ENCODE measurements at regions not wholly inside any gene's neighbourhood (a gene's known extent, or its start where the extent isn't known, plus 50 kb on each side); places are given as distances from the start of the nearest gene placed in this dataset.

DNA sequence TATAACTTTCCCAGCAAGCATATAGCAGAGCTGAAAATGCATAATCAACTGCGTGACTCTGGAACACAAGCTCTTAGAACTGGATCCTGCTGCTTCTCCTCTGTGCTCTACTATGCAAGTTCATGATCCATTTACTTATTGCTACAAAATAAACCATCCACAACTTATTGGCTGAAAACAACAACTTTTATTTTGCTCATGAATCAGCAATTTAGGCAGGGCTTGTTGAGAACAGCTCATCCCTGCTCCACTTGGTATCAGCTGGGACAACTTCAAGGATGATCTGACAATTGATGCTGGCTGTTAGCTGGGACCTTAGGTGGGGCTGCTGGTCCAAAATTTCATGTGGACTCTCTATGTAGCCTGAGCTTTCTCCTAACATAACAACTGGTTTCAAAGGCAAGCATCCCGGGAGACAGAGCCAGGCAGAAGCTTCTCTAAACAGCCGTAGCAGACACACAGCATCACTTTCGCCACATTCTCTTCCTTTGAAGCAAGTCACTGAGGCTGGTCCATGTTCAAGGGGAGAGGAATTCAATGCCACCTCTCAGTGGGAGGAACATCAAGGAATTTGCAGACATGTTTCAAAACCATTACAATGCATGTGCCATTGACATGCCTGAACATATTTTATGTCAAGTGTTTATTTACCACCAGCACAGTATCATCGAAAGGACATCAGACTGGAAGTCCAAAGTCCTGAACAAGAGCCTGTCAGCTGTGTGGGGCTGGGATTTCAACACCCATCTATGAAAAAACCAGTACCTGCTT, 153.1 kb upstream of the PKDCC start:
- in situ Hi-C loops (cut with MboI; ENCODE audit: low sequenced_read_pairs) = no loop called here

GRCh38 chr2:41895334-41895664, 152.5 kb upstream of the PKDCC start:
- in situ Hi-C loops (cut with MboI; ENCODE audit: low sequenced_read_pairs) = no loop called here

DNA sequence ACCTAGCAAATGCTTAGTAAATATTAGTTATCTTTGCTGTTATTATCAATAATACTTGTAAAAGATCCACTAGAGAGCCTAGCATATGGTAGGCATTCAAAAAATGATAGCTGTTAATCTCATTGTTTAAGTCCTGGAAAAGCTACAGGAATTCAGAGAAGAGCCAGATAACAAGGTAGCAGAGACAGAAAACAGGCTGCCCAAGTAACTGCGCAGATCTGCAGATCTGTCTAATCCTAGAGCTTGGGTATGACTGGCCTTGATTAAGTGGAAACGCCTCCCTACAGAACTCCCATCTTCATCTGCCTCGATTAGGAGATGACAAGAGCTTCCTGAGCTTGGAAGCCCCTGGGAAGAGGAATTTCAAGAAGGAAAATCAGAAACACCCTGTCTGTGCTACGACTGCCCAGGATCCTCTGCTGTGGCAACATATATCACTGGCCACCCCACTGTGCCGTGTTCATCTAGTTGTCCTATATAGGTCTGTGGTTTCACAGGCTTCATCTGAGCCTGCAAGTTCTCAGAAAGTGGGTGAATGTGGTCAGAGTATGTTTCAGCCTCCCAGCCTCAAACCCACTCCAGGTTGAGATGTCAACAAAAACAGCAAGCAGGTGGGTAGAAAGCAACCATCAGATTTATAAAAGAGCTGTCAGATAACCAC, 151.5 kb upstream of the PKDCC start:
- in situ Hi-C loops (cut with MboI; ENCODE audit: low sequenced_read_pairs) = no loop called here

DNA sequence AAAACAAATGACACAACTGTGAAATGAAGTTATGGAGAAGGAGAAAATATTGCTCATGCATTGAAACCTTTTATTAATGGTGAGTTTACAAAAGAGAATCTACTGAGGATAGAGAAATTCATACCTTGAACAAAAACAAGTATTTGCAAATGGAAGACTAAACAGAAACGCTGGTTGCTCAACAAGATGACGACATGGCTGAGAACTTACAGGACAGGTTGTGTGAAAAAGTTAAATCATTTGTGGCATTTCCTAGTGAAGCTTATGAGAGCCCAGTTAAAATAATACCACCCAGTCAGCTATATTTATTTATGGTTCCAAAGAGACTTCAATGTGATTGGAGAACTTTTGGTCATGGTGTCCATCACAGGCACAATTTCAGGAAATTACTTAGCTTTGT, 148.6 kb upstream of the PKDCC start:
- in situ Hi-C loops (cut with MboI; ENCODE audit: low sequenced_read_pairs) = no loop called here

DNA sequence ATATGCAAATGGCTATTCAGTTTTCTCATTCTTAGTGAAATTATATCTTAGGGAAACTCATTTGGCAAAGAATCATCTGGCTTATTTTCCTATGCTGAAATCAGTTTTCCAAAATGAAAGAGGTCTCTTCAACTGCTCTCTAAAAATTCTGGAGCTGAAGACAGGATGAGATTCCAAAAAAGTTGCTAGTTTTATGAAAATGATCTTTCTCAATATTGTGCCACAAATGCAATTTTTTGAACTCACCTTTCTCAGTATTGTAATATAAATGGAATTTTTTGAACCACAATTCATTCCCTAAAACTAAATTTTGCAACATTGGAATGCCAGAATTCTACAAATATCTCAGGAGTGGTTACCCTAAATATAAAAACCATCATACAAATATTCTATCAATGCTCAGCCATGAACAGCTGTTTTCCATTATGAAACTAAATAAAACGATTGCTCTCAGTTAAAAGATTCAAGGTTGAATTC, 147.7 kb upstream of the PKDCC start:
- in situ Hi-C loops (cut with MboI; ENCODE audit: low sequenced_read_pairs) = no loop called here

- in situ Hi-C loops (cut with MboI; ENCODE audit: low sequenced_read_pairs) = no loop called here
These were observed 144.9 kb upstream of the PKDCC start for GRCh38 chr2:41902897-41903296.

DNA sequence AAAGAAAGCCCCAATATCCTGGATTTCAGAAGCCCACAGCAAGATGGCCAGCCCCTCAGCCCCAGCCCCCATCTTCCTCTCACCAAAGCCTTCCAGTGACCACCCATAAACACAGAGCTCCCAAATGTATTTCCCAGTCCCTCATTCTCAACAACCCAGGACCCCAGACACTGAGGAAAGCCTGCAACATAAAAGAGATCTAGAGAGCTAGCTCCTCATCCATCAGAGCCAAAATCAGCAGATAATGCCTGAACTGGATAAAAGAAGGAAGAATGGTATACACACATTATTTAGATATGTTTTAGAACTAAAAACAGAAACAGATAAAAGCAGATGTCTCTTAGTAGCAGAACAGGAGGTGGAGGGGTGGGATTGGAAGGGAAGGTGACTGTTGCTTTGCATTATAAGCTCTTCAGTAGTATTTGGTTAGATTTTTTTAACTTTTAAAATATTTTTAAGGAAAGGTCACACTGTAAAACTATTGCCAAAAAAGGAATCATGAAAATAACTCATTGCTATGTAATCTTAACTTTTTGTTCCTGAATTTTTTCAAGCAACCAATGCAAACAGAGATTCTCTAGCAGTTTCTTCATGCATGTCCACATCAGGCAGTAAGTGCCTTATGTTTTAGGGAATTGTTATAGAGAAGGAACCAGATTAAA, 144.2 kb upstream of the PKDCC start:
- in situ Hi-C loops (cut with MboI; ENCODE audit: low sequenced_read_pairs) = no loop called here

DNA sequence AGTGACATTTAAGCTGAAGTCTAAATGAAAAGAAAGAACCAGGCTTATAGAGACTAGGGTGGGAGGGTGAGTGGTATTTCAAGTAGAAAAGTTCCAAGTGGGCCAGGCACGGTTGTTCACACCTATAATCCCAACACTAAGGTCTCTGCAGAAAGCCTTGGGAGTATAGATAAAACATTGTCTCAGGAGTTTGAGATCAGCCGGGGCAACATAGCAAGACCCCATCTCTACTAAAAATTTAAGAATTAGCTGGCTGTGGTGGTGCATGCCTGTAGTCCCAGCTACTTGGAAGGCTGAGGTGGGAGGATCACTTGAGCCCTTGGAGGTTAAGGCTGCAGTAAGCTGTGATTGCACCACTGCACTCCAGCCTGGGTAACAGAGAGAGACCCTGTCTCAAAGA, 143.4 kb upstream of the PKDCC start:
- in situ Hi-C loops (cut with MboI; ENCODE audit: low sequenced_read_pairs) = no loop called here

- in situ Hi-C loops (cut with MboI; ENCODE audit: low sequenced_read_pairs) = no loop called here
These were observed 142.1 kb upstream of the PKDCC start for GRCh38 chr2:41905597-41906337.

DNA sequence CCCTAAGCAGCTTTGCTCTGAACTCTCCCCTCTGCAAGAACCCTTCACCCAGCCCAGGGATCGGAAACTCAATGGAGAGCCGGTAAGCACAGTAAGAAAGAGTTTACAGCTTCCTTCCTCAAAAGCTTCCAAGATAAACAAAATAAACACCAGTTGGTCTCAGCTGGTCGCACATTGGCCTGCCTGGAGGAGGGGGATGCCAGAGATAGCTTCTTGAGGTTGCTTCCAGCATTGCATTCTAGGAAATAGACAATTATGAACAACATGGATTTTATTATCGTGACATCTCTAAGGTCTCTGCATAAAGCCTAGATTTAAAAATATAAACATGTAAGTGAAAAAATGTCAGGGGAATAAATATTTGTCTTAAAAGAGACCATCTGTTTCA, 141.5 kb upstream of the PKDCC start:
- in situ Hi-C loops (cut with MboI; ENCODE audit: low sequenced_read_pairs) = no loop called here

GRCh38 chr2:41907141-41907540, 140.7 kb upstream of the PKDCC start:
- in situ Hi-C loops (cut with MboI; ENCODE audit: low sequenced_read_pairs) = no loop called here

GRCh38 chr2:41907771-41908207, 140.0 kb upstream of the PKDCC start:
- in situ Hi-C loops (cut with MboI; ENCODE audit: low sequenced_read_pairs) = no loop called here

DNA sequence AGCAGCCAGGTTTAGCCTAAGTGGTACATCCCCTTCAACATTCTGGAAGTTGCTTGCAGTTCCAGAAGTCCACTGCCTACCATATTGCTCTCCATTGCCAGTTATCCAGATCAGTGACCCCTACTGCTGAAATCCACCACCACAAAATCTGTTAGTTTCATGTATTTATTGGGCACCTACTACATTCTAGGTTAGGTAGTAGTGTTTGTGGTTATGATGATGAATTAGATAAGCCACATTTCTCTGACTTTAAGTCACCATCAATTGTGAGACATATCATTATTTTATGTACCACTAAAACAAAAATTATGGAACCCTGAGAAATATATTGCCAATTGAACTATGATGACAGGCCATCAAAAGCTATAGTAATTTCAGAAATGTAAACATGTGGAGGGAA, 139.5 kb upstream of the PKDCC start:
- in situ Hi-C loops (cut with MboI; ENCODE audit: low sequenced_read_pairs) = no loop called here

DNA sequence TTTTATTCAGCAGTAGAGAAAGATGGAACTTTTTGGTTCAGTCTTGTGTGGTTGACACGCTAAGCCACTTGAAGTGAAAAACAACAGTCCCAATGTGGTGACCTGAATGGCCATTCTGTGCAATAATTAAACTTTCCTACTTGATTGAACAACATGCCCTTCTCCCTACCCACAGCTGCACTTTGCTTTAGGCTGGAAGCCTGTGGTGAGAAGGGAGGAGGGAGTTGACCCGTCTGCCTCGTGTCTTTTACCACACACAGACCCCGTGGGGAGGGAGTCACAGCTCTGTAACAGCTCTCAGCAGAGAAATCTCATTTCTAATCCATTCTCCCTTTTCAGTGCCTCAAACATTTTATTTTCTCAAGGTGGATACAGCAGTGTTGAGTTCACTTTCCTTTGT, 138.2 kb upstream of the PKDCC start:
- in situ Hi-C loops (cut with MboI; ENCODE audit: low sequenced_read_pairs) = no loop called here

GRCh38 chr2:41910126-41910525, 137.7 kb upstream of the PKDCC start:
- in situ Hi-C loops (cut with MboI; ENCODE audit: low sequenced_read_pairs) = no loop called here

GRCh38 chr2:41911033-41911432, 136.8 kb upstream of the PKDCC start:
- in situ Hi-C loops (cut with MboI; ENCODE audit: low sequenced_read_pairs) = no loop called here

DNA sequence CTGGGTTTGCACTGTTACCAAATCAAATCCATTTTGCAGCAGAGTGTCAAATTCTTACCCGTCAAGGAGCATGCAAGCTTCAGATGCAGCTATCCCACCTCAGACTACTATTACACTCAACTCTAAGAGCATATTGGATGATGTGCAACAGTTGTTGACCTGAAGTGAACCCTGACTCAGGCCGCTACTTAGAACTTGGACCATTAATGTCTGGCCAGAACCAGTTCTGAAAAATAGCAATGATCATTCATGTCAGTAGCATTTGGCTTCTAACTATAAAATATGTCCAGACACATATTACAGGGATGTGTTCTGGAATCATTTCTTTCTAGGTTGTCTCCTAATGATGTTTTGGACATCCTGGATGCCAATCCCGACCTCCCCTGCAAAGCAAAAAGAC, 135.5 kb upstream of the PKDCC start:
- in situ Hi-C loops (cut with MboI; ENCODE audit: low sequenced_read_pairs) = no loop called here

- in situ Hi-C loops (cut with MboI; ENCODE audit: low sequenced_read_pairs) = no loop called here
These were observed 135.0 kb upstream of the PKDCC start for GRCh38 chr2:41912776-41913175.

- in situ Hi-C loops (cut with MboI; ENCODE audit: low sequenced_read_pairs) = no loop called here
These were observed 134.5 kb upstream of the PKDCC start for GRCh38 chr2:41913311-41913710.

DNA sequence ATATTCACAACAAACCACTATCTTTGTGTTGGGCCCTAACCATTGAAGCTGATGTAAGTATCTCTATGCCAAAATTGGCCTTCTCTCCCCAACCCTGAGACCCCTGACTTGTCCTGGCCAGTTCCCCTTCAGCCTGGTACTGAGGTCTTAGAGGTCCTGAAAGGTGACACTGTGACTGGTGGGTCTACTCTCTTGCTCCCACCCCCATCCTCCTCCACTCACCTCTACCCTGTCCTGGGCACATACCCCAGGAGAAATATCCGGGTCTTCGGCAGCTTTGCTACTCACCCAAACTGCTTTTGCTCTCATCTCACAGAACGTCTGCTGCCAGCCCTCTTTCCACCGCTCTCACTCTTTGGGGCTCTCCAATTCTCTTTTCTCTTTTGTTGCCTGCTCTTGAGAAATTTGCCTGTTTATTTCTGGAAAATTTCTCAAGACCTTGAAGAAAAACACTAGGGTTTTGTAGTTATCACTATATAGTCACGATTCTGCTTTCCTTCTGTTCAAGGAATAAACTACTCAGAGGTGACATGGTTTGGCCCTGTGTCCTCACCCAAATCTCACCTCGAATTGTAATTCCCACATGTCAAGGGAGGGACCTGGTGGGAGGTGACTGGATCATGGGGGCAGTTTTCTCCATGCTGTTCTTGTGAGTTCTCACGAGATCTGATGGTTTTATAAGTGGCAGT, 133.8 kb upstream of the PKDCC start:
- in situ Hi-C loops (cut with MboI; ENCODE audit: low sequenced_read_pairs) = no loop called here

- in situ Hi-C loops (cut with MboI; ENCODE audit: low sequenced_read_pairs) = no loop called here
These were observed 132.9 kb upstream of the PKDCC start for GRCh38 chr2:41914936-41915335.

All from HL-60/S4 treated with retinoic acid at 250 ng/mL for 4 days and 3 days (cell line).